ENCODE measurements at regions not wholly inside any gene's neighbourhood (a gene's known extent, or its start where the extent isn't known, plus 50 kb on each side); places are given as distances from the start of the nearest gene placed in this dataset.

DNA sequence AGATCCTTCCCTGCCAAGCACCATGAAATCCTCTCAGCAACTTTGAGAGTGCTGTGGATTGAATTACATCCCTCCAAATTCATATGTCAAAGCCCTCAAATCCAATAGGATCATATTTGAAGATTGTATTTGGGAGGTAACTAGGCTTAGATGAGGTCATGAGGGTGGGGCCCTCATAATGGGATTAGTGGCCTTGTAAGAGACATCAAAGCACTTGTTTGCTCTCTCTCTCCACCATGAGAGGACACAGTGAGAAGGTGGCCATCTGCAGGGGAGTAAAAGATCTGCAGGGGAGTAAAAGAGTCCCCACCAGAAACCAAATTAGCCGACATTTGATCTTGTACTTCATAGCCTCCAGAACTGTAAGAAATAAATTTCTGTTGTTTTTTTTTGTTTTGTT is 298.2 kb downstream of the SAMD5 start:
- TF ChIP-seq POLR2A (IDR thresholded peaks at IDR 0.05; ENCODE audit: low read depth, low read length) = no peak
- TF ChIP-seq TAF1 (IDR thresholded peaks at IDR 0.05; ENCODE audit: borderline replicate concordance, low read depth, low read length) = no peak
- no peak for TF ChIP-seq POLR2AphosphoS5 (IDR thresholded peaks at IDR 0.05; ENCODE audit: low read depth, low read length)
